ENCODE measurements at regions not wholly inside any gene's neighbourhood (a gene's known extent, or its start where the extent isn't known, plus 50 kb on each side); places are given as distances from the start of the nearest gene placed in this dataset.

GRCh38 chr13:50104493-50104892 is 89.2 kb downstream of the KCNRG start:
- DNase-seq (ENCODE audit: low read depth in 2 of 2) = no peak

GRCh38 chr13:50106559-50106958 is 91.3 kb downstream of the KCNRG start:
- DNase-seq (ENCODE audit: low read depth in 2 of 2) = no peak

- DNase-seq (ENCODE audit: low read depth in 2 of 2) = no peak
Measured at GRCh38 chr13:50107205-50107604, 92.0 kb downstream of the KCNRG start.

- no peak for DNase-seq (ENCODE audit: low read depth in 2 of 2)
Measured at GRCh38 chr13:50114961-50115360, 99.7 kb downstream of the KCNRG start.

- DNase-seq (ENCODE audit: low read depth in 2 of 2) = no peak
Measured at GRCh38 chr13:50115695-50116094, 100.5 kb downstream of the KCNRG start.

GRCh38 chr13:50116430-50116973 is 101.3 kb downstream of the KCNRG start:
- no peak for DNase-seq (ENCODE audit: low read depth in 2 of 2)

GRCh38 chr13:50119591-50119990 is 104.3 kb downstream of the KCNRG start:
- no peak for DNase-seq (ENCODE audit: low read depth in 2 of 2)

- no peak for DNase-seq (ENCODE audit: low read depth in 2 of 2)
Measured at GRCh38 chr13:50122455-50122854, 107.2 kb downstream of the KCNRG start.

- no peak for DNase-seq (ENCODE audit: low read depth in 2 of 2)
Measured at GRCh38 chr13:50123002-50123401, 107.8 kb downstream of the KCNRG start.

GRCh38 chr13:50123515-50123861 is 108.2 kb downstream of the KCNRG start:
- DNase-seq (ENCODE audit: low read depth in 2 of 2) = no peak

GRCh38 chr13:50123862-50124535 is 108.8 kb downstream of the KCNRG start:
- peak; percentile 58 to 59 for DNase-seq (ENCODE audit: low read depth in 2 of 2)

GRCh38 chr13:50124536-50125303 is 109.5 kb downstream of the KCNRG start:
- DNase-seq (ENCODE audit: low read depth in 2 of 2) = peak; percentile 92 to 96

- no peak for DNase-seq (ENCODE audit: low read depth in 2 of 2)
Measured at GRCh38 chr13:50125304-50125553, 110.0 kb downstream of the KCNRG start.

- peak; percentile 73 to 77 for DNase-seq (ENCODE audit: low read depth in 2 of 2)
Measured at GRCh38 chr13:50125554-50126262, 110.5 kb downstream of the KCNRG start.

- DNase-seq (ENCODE audit: low read depth in 2 of 2) = no peak
Measured at GRCh38 chr13:50126263-50126992, 111.2 kb downstream of the KCNRG start.

GRCh38 chr13:50126993-50127725 is 111.9 kb downstream of the KCNRG start:
- peak in 1 of 2 donors; percentile 44 for DNase-seq (ENCODE audit: low read depth in 2 of 2)

- DNase-seq (ENCODE audit: low read depth in 2 of 2) = no peak
Measured at GRCh38 chr13:50127726-50128291, 112.6 kb downstream of the KCNRG start.

GRCh38 chr13:50128428-50128931 is 113.2 kb downstream of the KCNRG start:
- DNase-seq (ENCODE audit: low read depth in 2 of 2) = no peak

GRCh38 chr13:50129081-50129705 is 113.9 kb downstream of the KCNRG start:
- DNase-seq (ENCODE audit: low read depth in 2 of 2) = no peak

- DNase-seq (ENCODE audit: low read depth in 2 of 2) = no peak
Measured at GRCh38 chr13:50129706-50130122, 114.5 kb downstream of the KCNRG start.

Data from activated CD8-positive, alpha-beta memory T cell treated with anti-CD3 and anti-CD28 coated beads for 4 hours (primary cell).